DMS53 treated with DMSO at 0.1 percent for 48 hours (cell line): ENCODE measurements at regions not wholly inside any gene's neighbourhood (a gene's known extent, or its start where the extent isn't known, plus 50 kb on each side); places are given as distances from the start of the nearest gene placed in this dataset.

Experiments
- DNase-seq: peaks from one replicate; lab custom pipeline; 2025; ENCODE audit not compliant: unreplicated experiment; lab: John Stamatoyannopoulos, UW

- peak; percentile 76 for DNase-seq
Measured at GRCh38 chr6:82017288-82017687, 230.3 kb downstream of the IBTK start.

GRCh38 chr6:82015526-82015925, 232.0 kb downstream of the IBTK start:
- peak; percentile 74 for DNase-seq

DNA sequence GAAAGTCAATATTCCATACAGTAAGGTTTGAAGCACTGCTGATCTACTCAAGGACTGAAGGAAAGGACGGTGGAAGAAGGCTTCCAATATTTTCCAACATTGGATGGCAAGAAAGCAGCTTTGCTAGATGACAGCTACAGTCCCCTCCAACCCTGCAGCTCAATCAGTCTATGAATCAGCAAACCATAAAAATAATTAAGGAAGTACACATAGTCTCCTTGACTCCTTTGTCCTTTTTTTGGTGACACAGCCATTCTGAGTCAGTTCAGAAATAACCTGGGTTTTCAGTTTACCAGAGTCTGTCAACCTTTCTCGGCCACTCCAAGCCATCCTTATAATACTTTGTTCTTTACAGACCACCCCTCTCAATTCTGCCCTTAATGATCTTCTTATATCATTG, 232.5 kb downstream of the IBTK start:
- DNase-seq = no peak

DNA sequence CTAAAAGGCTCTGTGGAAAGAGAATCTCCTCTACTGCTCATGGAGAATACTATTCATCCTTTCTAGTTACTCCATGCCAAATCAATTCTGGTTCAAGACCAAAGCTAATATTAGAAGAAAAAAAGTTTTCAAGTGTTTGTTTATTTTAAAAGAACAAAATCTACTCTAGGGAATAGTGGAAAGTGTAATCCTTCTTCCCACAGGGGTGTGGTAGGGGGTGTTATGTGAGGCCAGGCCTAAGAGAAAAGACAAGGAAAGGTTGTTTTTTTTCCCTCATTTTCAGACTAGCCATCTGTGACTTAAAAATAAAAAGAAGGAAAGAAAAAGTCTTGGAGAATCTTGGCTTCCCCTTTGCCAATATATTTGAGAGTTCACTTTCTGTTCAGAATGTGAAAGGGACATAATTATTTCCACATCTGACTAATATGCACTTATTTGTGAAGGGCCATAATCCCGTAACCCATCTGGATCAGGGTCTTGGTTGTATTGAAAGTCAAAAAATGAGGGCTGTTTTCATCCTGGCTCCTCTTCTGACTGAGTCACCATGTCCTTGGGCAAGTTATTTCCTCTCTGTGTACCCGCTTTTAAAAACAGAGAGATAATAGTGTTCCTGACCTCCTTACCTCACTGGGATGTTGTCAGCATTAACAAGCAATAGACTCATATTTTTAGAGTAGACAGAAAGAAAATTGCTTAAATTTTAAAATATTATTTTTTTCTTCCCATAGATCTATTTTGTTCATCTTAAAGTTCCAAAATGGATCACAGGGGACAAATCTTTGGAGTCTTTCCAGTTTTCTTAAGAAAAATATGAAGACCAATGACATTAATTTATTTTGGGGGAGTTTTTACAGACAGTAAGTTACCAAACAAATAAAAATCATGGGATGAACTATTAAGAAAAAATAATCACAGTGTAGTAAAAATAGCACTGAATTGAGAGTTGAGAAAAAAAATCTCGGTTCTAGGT, 233.7 kb downstream of the IBTK start:
- DNase-seq = no peak

DNA sequence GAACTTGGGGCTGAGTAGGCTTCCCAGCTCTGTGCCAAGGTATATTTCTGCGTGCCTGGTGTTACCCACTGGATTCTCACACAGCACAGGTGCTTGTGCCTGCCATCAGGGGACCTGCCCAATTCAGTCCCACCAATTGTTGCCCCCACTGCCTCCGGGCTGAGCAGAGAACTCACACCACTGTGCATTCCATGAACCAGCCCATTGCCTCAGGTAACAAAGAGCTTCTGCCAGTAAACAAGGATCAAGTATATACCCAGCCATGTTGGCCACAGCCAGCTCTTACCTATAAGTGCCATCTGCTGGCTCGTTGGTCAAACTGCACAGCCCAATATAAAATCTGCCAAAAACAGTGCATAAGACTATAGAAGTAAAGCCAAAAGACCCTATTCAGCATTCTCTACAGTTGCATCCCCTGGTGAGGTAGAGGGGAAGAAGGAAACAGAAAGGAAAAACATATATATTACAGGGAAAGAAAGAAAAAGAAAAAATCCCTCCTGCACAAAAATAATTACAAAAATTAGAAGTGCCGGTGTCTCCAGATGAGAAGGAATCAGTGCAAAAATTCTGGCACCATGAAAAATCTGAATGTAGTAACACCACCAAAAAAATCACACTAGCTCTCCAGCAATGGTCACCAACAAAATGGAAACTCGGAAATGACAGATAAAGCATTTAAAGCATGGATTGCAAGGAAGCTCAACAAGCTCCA, 241.4 kb downstream of the IBTK start:
- peak; percentile 33 for DNase-seq

DNA sequence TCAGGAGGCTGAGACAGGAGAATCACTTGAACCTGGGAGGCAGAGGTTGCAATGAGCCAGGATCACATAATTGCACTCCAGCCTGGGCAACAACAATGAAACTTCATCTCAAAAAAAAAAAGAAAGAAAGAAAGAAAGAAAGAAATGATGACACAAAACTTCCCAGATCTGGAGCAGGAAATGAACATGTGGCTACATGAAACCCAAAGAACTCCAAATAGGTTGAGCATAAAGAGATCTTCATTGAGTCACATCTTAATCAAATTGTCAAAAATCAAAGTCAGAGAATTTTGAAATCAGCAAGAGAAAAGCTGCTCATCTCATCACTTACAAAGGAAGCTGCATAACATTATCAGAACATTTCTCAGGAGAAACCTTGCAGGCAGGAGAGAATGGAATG, 247.0 kb downstream of the IBTK start:
- DNase-seq = no peak

DNA sequence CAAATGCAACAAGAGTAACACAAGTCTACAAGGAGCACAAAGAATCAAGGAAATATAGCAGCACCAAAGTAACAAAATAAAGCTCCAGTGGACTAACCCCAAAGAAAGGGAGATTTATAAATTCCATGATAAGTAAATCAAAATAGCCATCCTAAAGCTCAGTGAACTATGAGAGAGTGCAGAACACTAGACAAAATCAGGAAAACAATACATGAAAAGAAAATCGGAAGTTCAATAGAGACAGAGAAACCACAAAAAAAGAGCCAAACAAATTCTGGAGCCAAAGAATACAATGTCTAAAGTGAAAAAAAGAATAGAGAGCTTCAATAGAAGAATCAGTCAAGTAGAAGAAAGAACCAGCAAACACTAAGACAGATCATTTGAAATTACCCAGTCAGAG, 247.3 kb upstream of the TENT5A start:
- no peak for DNase-seq

- DNase-seq = no peak
Measured at GRCh38 chr6:81999270-81999669, 246.8 kb upstream of the TENT5A start.

DNA sequence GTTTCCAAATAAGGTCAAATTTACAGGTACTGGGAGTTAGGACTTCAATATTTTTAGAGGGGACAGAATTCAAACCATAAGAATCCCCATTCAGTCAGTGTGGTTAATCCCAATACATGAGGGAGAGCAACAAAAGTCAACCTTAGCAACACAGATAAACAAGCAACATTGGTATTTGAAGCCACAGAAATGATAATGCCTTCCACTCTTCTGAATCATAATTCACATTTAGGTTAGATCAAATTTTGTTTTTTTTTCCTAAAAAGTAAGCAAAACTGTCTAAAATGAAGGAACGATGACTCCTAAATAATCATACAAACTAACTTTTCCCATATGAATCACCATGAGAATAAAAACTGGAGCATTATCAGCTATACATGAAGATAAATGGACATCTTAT, 246.0 kb upstream of the TENT5A start:
- no peak for DNase-seq

GRCh38 chr6:81997090-81997926, 244.8 kb upstream of the TENT5A start:
- no peak for DNase-seq

DNA sequence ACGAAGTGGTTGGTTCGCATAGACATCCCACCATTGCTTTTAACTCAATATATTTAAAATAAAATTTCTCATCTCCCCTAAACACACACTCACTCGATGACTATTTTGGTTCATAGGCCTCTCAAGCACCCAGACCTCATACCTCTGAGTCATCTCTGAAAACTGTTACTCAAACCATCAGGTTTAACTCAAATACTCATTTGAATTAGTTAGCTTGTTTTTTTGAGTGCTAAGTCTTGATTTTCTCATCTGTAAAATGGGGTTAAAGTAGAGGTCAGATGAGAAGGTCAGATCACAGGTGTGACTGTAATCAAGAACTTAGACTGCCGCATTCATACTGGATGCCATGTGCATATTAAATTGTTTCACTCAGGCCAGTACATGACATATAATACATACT, 243.9 kb upstream of the TENT5A start:
- no peak for DNase-seq

DNA sequence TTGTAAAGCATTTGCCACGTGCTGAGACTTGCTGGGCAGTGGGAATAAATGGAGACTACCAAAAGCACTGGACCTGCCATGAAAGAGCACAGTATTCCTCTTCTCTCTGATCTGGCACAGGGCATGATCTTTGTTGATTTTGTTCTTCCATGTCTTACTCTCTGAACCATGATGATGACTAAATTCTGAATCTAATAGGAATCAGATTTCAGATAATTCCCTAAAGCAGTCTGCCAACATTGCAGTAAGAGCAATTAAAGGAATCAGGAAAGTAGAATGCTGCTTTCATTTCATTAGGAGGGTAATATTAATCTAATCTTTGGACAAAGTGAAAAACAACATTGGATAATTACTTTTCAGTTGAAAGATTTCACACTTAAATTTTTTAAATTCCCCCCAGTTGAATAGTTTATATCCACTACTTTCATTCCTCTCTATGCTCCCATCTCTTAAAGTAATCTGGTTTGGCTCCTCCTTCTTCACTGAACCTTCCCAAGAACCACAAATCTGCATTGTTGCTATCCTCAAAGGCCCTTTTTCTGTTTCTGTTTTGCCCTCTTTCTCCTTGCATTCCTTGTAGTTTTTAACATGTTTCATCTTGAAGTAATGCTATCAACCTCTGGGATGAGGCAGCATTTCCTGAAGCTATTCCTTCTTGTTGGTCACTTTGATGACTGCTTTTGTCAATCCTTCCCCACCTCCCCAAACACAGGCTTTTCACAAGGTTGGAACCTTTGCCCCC, 243.2 kb upstream of the TENT5A start:
- peak; percentile 17 for DNase-seq

GRCh38 chr6:81988871-81989270, 236.4 kb upstream of the TENT5A start:
- DNase-seq = no peak

GRCh38 chr6:81988446-81988845, 236.0 kb upstream of the TENT5A start:
- DNase-seq = no peak

DNA sequence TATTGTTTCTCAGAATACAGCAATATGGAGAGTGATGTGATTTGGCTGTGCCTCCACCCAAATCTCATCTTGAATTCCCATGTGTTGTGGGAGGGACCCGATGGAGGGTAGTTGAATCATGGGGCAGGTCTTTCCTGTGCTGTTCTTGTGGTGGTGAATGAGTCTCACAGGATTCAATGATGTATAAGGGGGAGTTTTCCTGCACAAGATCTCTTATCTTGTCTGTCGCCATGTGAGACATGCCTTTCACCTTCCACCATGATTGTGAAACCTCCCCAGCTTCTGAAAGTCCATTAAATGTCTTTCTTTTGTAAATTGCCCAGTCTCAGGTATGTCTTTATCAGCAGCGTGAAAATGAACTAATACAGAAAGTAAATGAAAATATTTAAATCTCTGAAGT, 234.8 kb upstream of the TENT5A start:
- no peak for DNase-seq

GRCh38 chr6:81985191-81985590, 232.7 kb upstream of the TENT5A start:
- no peak for DNase-seq

DNA sequence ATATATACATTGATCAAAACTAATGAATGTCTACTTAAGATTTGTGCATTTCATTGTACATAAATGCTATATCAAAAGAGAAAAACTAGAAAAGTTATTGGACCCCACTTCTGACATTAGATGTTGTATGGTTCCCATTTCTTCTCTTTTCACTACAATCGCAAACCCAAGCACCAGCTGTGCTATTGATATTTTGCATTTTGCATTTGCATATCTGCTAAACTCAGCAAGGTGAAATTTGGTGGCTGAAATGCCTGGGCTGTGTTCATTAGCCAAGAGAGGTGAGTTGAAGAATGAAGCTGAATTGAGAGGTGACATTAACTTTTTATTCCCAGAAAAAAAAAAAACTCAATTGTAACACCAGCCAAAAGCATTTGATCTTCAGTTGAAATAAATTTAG, 232.1 kb upstream of the TENT5A start:
- no peak for DNase-seq

DNA sequence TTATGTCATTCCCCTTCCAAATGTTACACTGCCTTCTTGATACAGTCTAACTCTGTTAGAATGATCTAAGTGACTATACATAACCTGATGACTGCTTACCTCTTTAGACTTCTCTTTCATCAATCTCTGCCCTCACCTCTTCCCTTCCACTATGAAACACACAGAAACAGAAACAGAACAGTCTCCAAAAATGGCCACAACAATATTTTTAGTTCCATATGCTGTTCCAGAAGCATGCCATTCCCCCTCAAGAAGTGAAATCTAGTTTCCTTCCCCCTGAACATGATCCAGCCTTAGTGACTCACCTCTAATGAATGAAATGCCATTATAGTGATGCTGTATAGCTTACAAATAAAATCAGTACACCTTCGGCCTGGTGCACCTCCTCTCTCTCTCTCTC, 229.3 kb upstream of the TENT5A start:
- no peak for DNase-seq

- no peak for DNase-seq
Measured at GRCh38 chr6:81979767-81980166, 227.3 kb upstream of the TENT5A start.

GRCh38 chr6:81979329-81979728, 226.8 kb upstream of the TENT5A start:
- no peak for DNase-seq

DNA sequence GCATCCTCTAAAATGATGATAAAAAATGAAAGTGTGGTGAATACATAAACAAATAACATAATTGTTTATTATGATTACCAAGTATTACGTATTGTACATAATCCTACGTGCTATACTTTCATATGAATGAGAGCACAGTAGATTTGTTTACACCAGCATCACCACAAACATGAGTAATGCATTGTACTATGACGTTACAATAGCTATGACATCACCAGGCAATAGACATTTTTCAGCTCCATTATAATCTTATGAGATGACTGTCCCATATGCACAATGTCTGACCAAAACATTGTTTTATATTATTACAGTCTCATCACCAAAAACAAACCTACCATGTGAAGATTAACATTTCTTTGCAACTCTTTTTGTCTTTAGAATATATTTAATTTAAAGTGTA, 225.7 kb upstream of the TENT5A start:
- no peak for DNase-seq
